GM12878 (cell line): ENCODE measurements at regions not wholly inside any gene's neighbourhood (a gene's known extent, or its start where the extent isn't known, plus 50 kb on each side); places are given as distances from the start of the nearest gene placed in this dataset.

Experiments used
- POLR2A ChIP-seq: IDR thresholded peaks from 2 replicates; pipeline ENCODE4 v1.6.1; 2011; ENCODE audit warnings: low read depth, mild to moderate bottlenecking, low read length
- POLR2AphosphoS5 ChIP-seq: IDR thresholded peaks from 2 replicates; pipeline ENCODE4 v1.6.1; 2011; ENCODE audit warnings: mild to moderate bottlenecking, low read length, inconsistent platforms
- RAD21 ChIP-seq: IDR thresholded peaks from 2 replicates; pipeline ENCODE4 v1.6.1; 2011; ENCODE audit warnings: mild to moderate bottlenecking, low read depth, low read length, moderate library complexity; ENCODE audit not compliant: insufficient read depth
- TF ChIP-seq, protein P1 (sequence below), 3 experiments: IDR thresholded peaks in 2 of 3; conservative IDR thresholded peaks in 1 of 3; 2 replicates each; pipeline ENCODE4 v1.5.1; 2011; ENCODE audit warnings: low read depth in 3 of 3, low read length in 3 of 3, mild to moderate bottlenecking in 3 of 3, control low read depth in 2 of 3, moderate library complexity in 2 of 3, inconsistent platforms in 1 of 3, mixed read lengths in 1 of 3; ENCODE audit not compliant: control insufficient read depth in 2 of 3, insufficient read depth in 1 of 3; ENCODE audit errors: extremely low read depth in 1 of 3
- TF ChIP-seq, protein P2 (sequence below): IDR thresholded peaks from 2 replicates; pipeline ENCODE4 v1.6.1; 2012; ENCODE audit warnings: low read depth, low read length, improper control_type of control experiment

DNA sequence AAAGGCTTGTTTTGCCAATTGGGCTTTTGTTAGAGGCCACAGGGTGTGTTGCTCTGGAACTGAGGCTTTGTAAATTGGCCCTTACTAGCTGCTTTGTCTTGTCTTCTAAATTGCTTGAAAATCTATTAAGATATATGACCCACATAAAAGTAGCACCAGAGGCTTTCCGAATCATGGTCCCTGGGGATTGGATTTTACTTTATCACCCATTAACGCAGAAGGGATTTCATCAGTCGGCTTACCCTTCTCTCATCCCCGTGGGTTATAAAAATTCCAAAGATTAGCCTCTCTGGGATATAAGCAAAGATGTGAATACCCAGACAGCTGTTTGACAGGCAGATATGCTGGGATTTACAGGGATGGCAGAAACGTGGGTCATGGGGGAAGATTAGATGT is 98.3 kb upstream of the CHL1 start:
- TF ChIP-seq, protein P1, sequence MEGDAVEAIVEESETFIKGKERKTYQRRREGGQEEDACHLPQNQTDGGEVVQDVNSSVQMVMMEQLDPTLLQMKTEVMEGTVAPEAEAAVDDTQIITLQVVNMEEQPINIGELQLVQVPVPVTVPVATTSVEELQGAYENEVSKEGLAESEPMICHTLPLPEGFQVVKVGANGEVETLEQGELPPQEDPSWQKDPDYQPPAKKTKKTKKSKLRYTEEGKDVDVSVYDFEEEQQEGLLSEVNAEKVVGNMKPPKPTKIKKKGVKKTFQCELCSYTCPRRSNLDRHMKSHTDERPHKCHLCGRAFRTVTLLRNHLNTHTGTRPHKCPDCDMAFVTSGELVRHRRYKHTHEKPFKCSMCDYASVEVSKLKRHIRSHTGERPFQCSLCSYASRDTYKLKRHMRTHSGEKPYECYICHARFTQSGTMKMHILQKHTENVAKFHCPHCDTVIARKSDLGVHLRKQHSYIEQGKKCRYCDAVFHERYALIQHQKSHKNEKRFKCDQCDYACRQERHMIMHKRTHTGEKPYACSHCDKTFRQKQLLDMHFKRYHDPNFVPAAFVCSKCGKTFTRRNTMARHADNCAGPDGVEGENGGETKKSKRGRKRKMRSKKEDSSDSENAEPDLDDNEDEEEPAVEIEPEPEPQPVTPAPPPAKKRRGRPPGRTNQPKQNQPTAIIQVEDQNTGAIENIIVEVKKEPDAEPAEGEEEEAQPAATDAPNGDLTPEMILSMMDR (IDR thresholded peaks at IDR 0.05 in 2 of 3, conservative IDR thresholded peaks at IDR 0.05 in 1 of 3; ENCODE audit: control insufficient read depth in 2 of 3, extremely low read depth in 1 of 3, insufficient read depth in 1 of 3, low read depth in 3 of 3, low read length in 3 of 3), result no peak
- TF ChIP-seq POLR2AphosphoS5 (no peak), RAD21 (no peak), POLR2A (no peak)
- TF ChIP-seq, protein P2, sequence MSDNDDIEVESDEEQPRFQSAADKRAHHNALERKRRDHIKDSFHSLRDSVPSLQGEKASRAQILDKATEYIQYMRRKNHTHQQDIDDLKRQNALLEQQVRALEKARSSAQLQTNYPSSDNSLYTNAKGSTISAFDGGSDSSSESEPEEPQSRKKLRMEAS, result no peak
